GM19468 (cell line): ENCODE measurements at regions not wholly inside any gene's neighbourhood (a gene's known extent, or its start where the extent isn't known, plus 50 kb on each side); places are given as distances from the start of the nearest gene placed in this dataset.

Source experiments
- ATAC-seq: cut with Tn5 transposase; IDR thresholded peaks from one replicate; pipeline ENCODE4 v1.9.1; 2021; ENCODE audit warnings: mild to moderate bottlenecking, moderate library complexity, moderate number of reproducible peaks; ENCODE audit not compliant: unreplicated experiment; ENCODE audit errors: extremely low read depth

DNA sequence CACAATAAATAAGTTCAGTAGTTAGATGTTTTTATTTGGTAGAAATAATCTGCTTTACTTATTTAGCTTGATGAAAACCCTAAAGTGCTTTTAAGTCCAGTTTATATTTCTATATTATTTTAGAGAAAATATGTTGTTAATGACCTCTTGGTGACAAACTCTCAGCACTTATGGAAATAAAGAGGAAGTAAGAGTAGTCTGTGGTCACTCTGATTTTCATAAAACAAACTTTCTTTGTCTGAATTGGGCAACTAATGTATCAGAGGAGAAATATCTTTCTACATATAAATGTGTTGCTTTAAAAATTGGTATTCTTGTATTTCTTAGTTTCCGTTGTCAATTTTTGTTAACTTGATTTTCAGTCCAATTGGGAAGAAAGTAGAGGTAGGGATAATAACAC, 878.9 kb upstream of the SEL1L start:
- no peak for ATAC-seq

DNA sequence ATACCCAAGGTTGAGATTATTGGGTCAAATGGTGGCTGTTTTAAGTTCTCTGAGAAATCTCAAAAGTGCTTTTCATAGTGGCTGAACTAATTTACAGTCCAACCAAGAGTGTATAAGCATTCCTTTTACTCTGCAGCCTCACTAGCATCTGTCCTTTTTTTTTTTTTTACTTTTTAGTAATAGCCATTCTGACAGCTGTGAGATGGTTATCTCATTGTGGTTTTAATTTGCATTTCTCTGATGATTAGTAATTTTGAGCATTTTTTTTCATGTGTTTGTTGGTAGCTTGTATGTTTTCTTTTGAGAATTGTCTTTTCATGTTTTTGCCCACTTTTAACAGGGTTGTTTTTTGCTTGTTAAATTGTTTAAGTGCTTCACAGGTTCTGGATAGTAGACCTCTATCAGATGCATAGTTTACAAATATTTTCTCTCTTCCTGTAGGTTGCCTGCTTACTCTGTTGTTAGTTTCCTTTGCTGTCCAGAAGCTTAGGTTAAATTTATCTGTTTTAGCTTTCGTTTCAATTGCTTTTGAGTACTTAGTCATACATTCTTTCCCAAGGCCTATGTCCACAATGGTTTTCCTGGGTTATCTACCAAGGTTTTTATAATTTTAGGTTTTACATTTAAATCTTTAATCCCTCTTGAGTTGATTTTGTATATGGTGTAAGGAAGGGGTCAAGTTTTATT, 881.3 kb upstream of the SEL1L start:
- ATAC-seq: peak; percentile 36

DNA sequence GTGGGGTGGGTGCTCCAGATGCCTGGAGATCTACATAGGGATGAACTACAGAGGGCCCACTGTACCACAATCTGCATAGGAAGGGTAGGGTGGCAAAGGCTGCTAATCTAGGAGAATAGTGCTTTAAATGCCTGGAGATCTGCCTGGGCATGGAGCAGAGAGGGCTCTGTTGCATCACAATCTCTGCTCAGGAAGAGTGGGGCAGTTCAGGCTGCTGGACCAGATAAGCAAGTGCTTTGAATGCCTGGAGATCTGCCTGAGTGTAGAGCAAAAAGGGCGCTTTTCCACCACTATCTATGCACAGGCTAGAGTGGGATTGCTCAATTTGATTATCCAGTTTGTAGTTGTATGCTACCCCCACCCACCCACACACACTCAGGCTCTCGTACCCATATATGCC, 886.3 kb upstream of the SEL1L start:
- no peak for ATAC-seq

DNA sequence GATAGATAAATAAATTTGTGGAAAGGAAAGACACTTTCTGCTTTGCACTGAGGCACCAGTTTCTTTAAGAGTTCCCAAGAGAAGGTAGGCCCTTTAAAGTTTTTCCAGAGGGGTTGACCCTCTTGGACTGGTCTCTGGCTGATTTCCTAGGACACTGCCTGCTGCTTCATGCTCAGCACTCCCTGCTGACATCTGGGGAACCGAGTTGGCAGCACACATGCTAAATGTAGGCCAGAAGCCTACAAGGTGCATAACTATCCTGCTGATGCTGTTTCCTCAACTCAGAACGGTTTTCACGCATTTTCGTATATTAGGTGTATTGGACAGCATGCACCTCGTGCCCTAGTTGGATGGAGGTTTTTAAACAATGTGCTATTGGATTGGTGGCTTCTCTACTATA, 887.2 kb upstream of the SEL1L start:
- ATAC-seq: no peak

DNA sequence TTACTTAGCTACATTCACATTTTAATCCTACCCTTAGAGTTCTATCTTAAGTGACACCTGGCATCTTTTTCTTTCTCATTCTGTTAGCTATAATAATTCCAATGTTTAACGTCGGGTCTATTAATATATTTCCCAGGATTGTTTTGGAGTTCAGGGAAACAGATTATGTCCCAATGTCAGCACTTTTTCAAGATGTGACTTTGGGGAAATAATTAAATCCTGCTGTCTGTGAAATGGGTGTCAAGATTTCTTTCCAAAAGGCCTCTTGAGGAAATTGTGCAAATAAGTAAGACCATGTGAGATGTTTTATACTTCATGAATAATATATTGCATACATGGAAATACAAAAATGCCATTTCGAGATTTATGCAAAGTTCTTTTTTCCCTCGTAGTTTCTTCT, 887.6 kb upstream of the SEL1L start:
- ATAC-seq: no peak

DNA sequence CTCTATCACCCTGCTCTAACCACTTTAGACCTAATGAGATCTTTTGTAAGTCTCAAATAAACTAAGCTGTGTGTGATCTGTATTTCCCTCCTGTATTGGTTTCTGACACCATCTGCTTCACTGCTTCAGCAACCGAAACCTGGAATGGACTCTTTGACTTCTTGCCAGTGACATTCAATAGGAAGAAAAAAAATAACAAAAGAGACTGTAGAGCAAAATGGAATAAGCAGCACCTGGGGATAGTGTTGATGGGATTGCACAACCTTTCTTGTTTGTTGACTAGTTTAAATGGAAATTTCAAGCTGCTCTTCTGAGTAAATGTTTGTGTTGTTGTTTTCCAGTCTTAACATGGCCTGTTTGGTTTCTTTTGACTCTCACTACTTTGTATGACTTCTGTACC, 888.6 kb upstream of the SEL1L start:
- no peak for ATAC-seq

DNA sequence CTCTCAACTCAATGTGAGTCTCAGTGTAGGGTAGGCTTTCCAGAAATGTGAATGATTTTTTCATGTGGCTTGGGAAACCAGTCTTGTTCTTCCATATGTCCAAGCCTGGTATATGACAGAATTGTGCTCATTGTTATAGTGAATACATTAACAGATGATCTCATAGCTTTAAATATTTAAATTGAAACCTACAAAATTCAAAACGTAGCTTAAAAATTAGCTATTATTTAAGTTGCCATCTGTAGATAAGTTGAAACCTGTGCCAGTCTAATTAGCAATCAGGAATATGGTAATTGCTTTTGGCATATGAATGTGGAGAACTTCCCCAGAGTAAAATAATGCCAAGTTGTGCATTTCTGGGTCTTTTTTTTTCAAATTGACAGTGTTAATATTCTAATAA, 891.6 kb upstream of the SEL1L start:
- ATAC-seq: no peak

GRCh38 chr14:82431031-82431430, 897.4 kb upstream of the SEL1L start:
- ATAC-seq: no peak

- no peak for ATAC-seq
Measured at GRCh38 chr14:82432301-82433105, 898.9 kb upstream of the SEL1L start.

DNA sequence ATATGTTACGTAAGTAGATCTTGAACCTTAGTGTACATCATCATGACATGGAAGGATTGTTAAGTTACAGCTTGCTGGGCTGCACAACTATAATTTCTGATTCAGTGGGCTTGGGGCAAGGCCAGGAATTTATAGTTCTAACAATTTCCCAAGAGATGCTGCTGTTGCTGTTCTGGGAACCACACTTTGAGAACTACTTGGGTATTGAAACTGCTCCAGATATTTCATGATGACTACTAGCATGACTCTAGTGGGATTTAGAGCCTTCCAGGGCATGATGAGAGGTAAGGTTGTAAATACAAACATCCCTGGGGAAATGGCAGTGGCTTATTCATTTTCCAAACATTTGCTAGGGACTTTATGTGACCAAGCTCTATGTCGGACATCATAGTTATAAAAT, 904.8 kb upstream of the SEL1L start:
- ATAC-seq: no peak

GRCh38 chr14:82441270-82441669, 907.6 kb upstream of the SEL1L start:
- no peak for ATAC-seq

GRCh38 chr14:82445810-82446570, 912.3 kb upstream of the SEL1L start:
- ATAC-seq: no peak

DNA sequence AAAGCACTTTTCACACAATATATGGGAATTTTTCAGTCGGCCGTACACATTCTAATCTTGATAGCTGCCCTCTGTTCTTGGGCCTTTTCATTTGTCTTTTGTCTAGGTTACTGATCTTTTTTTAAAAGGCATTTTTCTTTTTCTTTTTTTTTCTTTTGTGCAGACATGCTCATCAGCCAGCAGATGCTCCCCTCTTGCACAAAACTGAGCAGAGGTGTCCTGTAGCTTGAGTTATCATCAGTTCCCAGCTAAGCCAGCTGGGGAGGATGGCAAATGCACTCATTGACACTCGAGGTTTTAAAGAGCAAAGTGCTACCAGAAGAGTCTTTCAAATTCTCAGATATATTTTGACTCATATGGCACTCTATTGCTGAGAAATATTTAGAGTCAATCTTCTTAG, 913.9 kb upstream of the SEL1L start:
- ATAC-seq: no peak

GRCh38 chr14:82449926-82450468, 916.3 kb upstream of the SEL1L start:
- ATAC-seq: no peak

GRCh38 chr14:82451675-82452074, 918.0 kb upstream of the SEL1L start:
- ATAC-seq: no peak

DNA sequence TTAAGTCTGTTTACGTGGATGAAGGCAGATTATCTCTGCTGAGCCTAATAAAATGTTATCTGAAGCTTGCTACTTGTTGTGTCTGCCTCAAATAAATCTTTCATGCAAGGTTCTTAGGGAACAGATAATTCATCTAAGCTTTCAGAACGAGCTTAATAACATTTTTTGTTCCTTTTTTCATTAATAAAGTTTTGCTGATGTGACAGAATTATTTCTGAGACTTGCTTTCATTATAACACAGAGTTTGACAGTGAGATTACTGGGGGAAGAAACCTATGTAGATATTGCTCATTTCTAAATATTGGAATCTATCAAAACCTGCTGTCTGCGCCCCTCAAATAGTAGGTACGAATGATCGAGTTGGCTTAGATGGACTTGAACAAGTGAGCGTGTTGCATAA, 948.7 kb upstream of the SEL1L start:
- no peak for ATAC-seq

- no peak for ATAC-seq
Measured at GRCh38 chr14:82488473-82488872, 954.8 kb upstream of the SEL1L start.

DNA sequence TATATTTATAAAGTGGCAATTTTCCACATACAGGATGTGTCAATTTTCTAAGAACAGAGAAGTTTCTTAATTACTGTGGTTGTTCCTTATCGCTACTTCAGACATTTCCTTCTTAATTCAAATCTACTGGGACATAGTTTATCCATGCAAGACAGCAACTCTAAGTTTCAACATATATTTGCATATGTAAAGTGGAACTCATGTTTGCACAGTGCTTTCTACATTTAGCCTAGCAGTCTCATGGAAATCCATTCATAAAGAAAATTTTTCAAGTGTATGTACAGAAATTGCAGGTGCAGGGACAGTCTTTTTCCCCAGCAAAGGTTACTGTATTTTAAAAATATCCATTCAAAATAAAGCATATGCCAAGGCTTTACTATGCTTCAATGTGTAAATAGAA, 956.7 kb upstream of the SEL1L start:
- ATAC-seq: no peak

GRCh38 chr14:82492157-82492556, 958.5 kb upstream of the SEL1L start:
- ATAC-seq: no peak

DNA sequence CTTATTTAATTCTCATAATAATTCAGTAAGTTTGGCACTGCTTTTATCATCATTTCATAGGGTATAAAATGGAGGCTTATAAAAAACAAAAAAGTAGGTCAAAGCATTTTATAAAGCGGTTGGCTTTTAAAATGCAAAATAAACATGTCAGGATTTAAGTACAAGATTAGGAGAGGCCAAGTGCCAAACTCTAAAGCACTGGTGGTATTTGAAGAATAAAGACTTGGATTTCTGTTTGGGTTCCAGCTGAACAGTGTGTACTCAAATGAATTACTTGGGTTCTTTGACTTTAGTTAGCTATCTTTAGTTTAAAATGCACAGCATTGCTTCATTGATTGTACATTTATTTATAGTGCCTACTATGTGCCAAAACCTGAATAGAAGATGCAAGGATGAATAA, 966.6 kb upstream of the SEL1L start:
- no peak for ATAC-seq

DNA sequence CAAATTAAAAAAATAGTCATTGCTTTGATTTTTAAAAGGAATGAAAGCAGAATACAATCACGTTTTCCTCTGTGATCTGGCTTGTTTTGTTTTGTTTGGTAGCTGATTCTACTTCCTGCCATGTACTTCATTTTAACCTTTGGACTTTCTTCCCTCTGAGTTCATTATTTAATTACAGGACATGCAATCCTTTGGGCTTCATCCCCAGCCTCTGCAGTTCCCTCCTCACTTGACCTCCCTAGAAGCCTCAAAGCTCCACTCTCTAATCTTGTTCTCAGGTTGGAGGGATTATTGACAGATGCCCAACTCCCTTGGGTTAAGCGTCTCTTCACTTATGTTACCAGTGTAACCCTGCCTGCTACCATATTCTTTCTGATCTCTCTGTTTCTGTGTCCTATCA, 967.9 kb upstream of the SEL1L start:
- no peak for ATAC-seq
